Coronary artery (tissue), 2 donors: ENCODE measurements at regions not wholly inside any gene's neighbourhood (a gene's known extent, or its start where the extent isn't known, plus 50 kb on each side); places are given as distances from the start of the nearest gene placed in this dataset.

Experiments used
- DNase-seq: peaks from one replicate; pipeline ENCODE4 v3.0.0-alpha.2; 2017; ENCODE audit warnings: low spot score
- H3K27ac ChIP-seq, 2 donors: fragments of 200-600 bp; sonication (generic); one replicate each; pipeline ENCODE4 v1.5.1; 2016 to 2019
- H3K4me3 ChIP-seq: fragments of 200-600 bp; sonication (generic); 2 replicates; pipeline ENCODE4 v1.5.1; 2016; ENCODE audit warnings: mild to moderate bottlenecking, moderate library complexity
- CTCF ChIP-seq: fragments of 200-600 bp; sonication (generic); IDR thresholded peaks from one replicate; pipeline ENCODE4 v1.5.1; 2019; ENCODE audit warnings: antibody characterized with exemption

- DNase-seq, result no peak
- no peak for TF ChIP-seq CTCF
These were observed 1041.1 kb downstream of the JRKL start for GRCh38 chr11:97430877-97431276.

GRCh38 chr11:97432926-97433325, 1043.1 kb downstream of the JRKL start:
- no peak for DNase-seq
- no peak overlapping the region for H3K27ac ChIP-seq
- TF ChIP-seq CTCF, result no peak
- H3K4me3 ChIP-seq, result no peak overlapping the region

More at GRCh38 chr11:97430877-97431276, 1041.1 kb downstream of the JRKL start:
- Histone ChIP-seq H3K4me3 (no peak overlapping the region), H3K27ac (no peak overlapping the region)

GRCh38 chr11:97445561-97445960, 1055.7 kb downstream of the JRKL start:
- DNase-seq, result no peak
- Histone ChIP-seq H3K4me3 (no peak overlapping the region), H3K27ac (no peak overlapping the region)
- TF ChIP-seq CTCF, result no peak

- no peak for DNase-seq
- no peak for TF ChIP-seq CTCF
- Histone ChIP-seq H3K27ac (no peak overlapping the region), H3K4me3 (no peak overlapping the region)
These were observed 1061.6 kb downstream of the JRKL start for GRCh38 chr11:97451441-97451840.

DNA sequence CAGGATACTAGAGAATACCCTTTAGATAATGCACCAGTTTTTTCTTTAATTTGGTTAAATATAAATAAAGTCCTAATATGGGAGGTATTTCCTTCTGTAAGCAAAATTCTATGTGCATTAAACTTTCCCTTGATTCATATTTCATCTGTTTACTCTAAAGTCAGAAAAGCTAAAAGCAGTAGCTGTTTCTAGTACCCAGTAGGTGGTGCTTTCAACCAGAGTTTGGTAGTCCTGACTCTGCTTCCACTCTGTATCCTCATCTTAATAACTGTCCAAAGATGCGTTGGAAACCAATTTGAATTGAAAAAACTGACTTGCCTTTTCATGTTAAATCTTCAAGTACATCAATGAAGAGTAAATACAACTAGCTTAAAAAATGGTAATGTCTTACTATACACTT, 1065.2 kb downstream of the JRKL start:
- Histone ChIP-seq H3K4me3 (no peak overlapping the region), H3K27ac (no peak overlapping the region)
- TF ChIP-seq CTCF, result no peak
- DNase-seq, result no peak

DNA sequence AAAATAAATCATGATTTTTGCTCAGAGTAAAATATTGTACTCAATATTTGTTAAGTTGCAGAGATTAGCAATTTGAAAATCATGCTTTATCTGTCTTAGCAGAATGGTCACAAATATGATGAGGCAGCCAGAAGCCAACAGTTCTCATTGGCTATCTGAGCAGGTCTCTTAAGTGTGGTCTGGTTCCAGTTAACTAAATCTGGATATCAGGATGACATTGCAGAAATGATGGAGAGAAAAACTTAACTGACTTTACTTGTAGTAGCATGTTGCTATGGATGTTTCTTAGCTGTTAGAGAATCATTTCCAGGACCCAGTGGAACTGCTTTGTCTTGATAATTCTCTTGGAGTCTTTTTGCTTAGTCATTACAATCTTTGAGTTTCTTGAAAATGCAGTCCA, 1070.3 kb downstream of the JRKL start:
- TF ChIP-seq CTCF, result no peak
- no peak for DNase-seq

DNA sequence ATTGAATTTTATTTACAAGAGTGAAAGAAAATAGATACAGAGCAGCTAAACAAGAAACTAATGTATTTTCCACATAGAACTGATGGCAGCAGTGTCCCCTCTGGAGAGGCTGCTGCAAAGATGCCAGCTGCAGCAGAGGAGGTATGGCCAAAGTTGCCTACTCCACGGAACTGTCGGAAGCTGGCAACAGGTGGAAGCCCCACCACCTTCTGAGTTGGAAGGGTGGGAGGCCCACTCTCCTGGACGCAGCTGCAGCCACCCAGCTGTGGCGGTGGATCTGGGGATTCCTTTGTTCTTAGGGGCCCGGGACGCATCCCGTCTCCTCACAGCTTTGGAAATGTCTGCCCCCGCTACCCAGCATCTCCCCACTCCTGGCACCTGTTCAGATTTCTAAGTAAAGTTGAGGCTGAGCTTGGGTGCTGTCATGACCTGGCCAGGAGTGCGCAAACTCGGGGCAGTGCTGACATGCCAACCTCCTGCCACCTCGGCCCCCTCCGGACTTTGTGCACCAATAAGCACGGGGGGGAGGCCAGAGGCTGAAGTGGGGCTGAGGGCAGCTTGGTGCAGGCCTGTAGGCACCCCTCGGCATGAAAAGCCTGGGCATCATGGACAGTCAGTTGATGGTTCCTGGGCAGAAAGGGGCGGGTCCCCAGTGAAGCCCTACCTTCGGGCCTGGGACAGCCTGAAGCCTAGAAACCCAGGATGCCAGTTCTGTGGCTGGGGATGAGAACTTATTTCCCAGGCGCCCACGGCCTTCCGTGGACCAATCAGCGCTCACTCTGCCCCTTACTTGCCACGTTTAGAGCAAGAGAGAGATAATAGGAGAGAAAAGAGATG, 1071.4 kb downstream of the JRKL start:
- no peak for TF ChIP-seq CTCF
- Histone ChIP-seq H3K27ac (no peak overlapping the region), H3K4me3 (no peak overlapping the region)
- peak; percentile 53 for DNase-seq

More for the DNA sequence above, 1070.3 kb downstream of the JRKL start:
- Histone ChIP-seq H3K27ac (no peak overlapping the region), H3K4me3 (no peak overlapping the region)
